ENCODE measurements at regions not wholly inside any gene's neighbourhood (a gene's known extent, or its start where the extent isn't known, plus 50 kb on each side); places are given as distances from the start of the nearest gene placed in this dataset.

GRCh38 chr3:6518709-6519345, 342.1 kb upstream of the GRM7 start:
- H3K4me3 ChIP-seq = no peak overlapping the region
- no peak overlapping the region for H3K27ac ChIP-seq
- H3K27me3 ChIP-seq = no peaks in the 10 kb centered on the region
- H3K9me3 ChIP-seq = no peaks in the 10 kb centered on the region
- WGBS = 83% methylated on average over 6 of the region's 6 CpGs
- DNase-seq (ENCODE audit: low spot score in 2 of 2) = no peak
- no peaks in the 10 kb centered on the region for H3K4me1 ChIP-seq
- TF ChIP-seq EP300 (IDR thresholded peaks at IDR 0.05) (no peak), POLR2AphosphoS5 (IDR thresholded peaks at IDR 0.05) (no peak), POLR2A (IDR thresholded peaks at IDR 0.05) (no peak)
- TF ChIP-seq, protein P1, sequence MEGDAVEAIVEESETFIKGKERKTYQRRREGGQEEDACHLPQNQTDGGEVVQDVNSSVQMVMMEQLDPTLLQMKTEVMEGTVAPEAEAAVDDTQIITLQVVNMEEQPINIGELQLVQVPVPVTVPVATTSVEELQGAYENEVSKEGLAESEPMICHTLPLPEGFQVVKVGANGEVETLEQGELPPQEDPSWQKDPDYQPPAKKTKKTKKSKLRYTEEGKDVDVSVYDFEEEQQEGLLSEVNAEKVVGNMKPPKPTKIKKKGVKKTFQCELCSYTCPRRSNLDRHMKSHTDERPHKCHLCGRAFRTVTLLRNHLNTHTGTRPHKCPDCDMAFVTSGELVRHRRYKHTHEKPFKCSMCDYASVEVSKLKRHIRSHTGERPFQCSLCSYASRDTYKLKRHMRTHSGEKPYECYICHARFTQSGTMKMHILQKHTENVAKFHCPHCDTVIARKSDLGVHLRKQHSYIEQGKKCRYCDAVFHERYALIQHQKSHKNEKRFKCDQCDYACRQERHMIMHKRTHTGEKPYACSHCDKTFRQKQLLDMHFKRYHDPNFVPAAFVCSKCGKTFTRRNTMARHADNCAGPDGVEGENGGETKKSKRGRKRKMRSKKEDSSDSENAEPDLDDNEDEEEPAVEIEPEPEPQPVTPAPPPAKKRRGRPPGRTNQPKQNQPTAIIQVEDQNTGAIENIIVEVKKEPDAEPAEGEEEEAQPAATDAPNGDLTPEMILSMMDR (IDR thresholded peaks at IDR 0.05) = no peak
- H3K36me3 ChIP-seq = no peaks in the 10 kb centered on the region

DNA sequence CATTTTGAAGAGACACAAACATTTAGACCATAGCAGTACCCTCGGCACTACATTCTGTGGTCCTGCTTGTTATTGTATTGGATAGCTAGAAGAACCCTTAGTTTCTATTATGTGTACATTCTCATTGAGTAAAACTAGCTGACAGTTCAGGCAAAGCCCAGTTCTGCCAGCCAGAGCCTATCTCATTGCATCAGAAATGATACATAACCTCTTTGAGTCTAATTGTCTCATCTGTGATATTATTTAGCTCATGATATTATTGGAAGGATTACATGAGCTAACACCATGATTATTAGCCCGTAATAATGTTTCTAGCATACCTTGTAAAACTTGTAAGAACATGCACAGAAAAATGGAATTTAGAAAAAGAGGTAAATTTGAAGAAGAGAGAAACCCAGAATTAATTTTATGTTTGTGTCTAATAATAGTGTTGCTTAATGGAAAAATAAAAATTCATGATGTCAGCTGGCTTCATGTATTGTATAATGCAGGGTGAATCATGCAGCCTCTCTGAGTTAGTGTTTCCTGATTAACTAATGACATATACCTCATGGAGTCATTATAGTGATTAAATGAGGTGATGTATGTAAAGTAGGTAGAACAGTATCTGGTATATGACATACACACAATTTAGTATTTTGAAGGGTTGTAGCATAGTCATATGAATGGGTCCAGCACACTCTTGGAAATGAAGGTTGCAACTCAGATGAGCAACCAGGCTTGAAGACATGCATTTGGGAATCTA, 339.4 kb upstream of the GRM7 start:
- no peak for DNase-seq (ENCODE audit: low spot score in 2 of 2)
- Histone ChIP-seq H3K4me3 (no peak overlapping the region), H3K9me3 (no peaks in the 10 kb centered on the region), H3K36me3 (no peaks in the 10 kb centered on the region), H3K4me1 (no peaks in the 10 kb centered on the region), H3K27me3 (no peaks in the 10 kb centered on the region), H3K27ac (no peak overlapping the region)
- TF ChIP-seq, protein P1 (IDR thresholded peaks at IDR 0.05) = no peak
- no peak for TF ChIP-seq POLR2AphosphoS5 (IDR thresholded peaks at IDR 0.05)
- TF ChIP-seq POLR2A (IDR thresholded peaks at IDR 0.05) = no peak
- no peak for TF ChIP-seq EP300 (IDR thresholded peaks at IDR 0.05)
- 84% methylated on average over 2 of the region's 2 CpGs for WGBS

- TF ChIP-seq POLR2AphosphoS5 (IDR thresholded peaks at IDR 0.05) = no peak
- TF ChIP-seq, protein P1 (IDR thresholded peaks at IDR 0.05) = no peak
- no peak for TF ChIP-seq EP300 (IDR thresholded peaks at IDR 0.05)
- no peak for TF ChIP-seq POLR2A (IDR thresholded peaks at IDR 0.05)
- H3K4me1 ChIP-seq = no peaks in the 10 kb centered on the region
- no peak overlapping the region for H3K27ac ChIP-seq
- H3K36me3 ChIP-seq = no peaks in the 10 kb centered on the region
- no peak for DNase-seq (ENCODE audit: low spot score in 2 of 2)
- H3K9me3 ChIP-seq = no peaks in the 10 kb centered on the region
- H3K4me3 ChIP-seq = no peak overlapping the region
- no peaks in the 10 kb centered on the region for H3K27me3 ChIP-seq
Observed at GRCh38 chr3:6522191-6522590, 338.7 kb upstream of the GRM7 start.

- TF ChIP-seq, protein P1 (IDR thresholded peaks at IDR 0.05) = no peak
- TF ChIP-seq POLR2A (IDR thresholded peaks at IDR 0.05) = no peak
- TF ChIP-seq EP300 (IDR thresholded peaks at IDR 0.05) = no peak
- no peak for TF ChIP-seq POLR2AphosphoS5 (IDR thresholded peaks at IDR 0.05)
- Histone ChIP-seq H3K36me3 (no peaks in the 10 kb centered on the region), H3K4me1 (no peaks in the 10 kb centered on the region), H3K27me3 (no peaks in the 10 kb centered on the region), H3K4me3 (no peak overlapping the region), H3K9me3 (no peaks in the 10 kb centered on the region), H3K27ac (no peak overlapping the region)
- WGBS = 57% methylated on average over 2 of the region's 2 CpGs
- DNase-seq (ENCODE audit: low spot score in 2 of 2) = no peak
Observed at GRCh38 chr3:6523043-6523442, 337.9 kb upstream of the GRM7 start.

DNA sequence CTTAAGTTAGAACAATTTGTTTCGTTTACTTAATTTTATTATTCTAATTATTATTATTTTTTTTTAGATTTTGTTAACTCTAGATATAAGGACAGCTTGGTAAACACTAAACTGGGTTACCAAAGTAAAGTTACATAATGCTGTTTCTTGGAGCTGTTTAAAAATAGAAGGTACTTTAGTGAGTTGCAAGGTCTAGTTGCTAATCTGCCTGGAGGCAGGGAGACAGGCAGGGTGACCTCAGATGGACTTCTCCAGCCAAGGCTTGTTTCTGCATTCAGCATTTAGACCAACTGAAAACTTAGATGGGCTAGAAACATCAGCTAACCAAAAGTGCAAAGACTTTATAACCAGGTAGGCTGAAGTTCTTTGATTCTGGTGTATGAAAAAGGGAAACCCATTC, 336.4 kb upstream of the GRM7 start:
- no peak for DNase-seq (ENCODE audit: low spot score in 2 of 2)
- TF ChIP-seq POLR2AphosphoS5 (IDR thresholded peaks at IDR 0.05) = no peak
- TF ChIP-seq EP300 (IDR thresholded peaks at IDR 0.05) = no peak
- TF ChIP-seq, protein P1 (IDR thresholded peaks at IDR 0.05) = no peak
- no peak for TF ChIP-seq POLR2A (IDR thresholded peaks at IDR 0.05)
- H3K27me3 ChIP-seq = no peaks in the 10 kb centered on the region
- no peaks in the 10 kb centered on the region for H3K36me3 ChIP-seq
- H3K27ac ChIP-seq = no peak overlapping the region
- H3K9me3 ChIP-seq = no peaks in the 10 kb centered on the region
- no peaks in the 10 kb centered on the region for H3K4me1 ChIP-seq
- WGBS = 81% methylated on average over 1 of the region's 1 CpG
- H3K4me3 ChIP-seq = no peak overlapping the region
